ENCODE measurements at regions not wholly inside any gene's neighbourhood (a gene's known extent, or its start where the extent isn't known, plus 50 kb on each side); places are given as distances from the start of the nearest gene placed in this dataset.

DNA sequence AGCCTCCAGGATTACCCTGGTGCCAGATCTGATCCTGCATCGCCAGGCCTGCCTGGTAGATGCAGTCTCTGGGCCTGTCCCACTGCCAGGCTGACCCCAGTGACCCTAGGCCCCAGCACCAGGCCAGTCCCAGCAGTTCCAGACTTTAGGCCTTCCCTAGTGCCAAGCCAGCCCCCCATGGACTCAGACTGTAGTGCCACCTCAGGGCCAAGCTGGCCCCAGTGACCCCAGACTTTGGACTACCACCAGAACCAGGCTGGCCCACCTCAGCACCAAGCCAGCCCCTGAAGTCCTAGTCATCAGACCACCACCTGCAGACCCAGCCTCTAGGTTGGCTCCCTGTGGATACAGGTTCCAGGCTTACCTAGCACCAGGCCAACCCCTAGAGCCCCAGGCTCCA, 142.5 kb downstream of the PJA2 start:
- ChIA-PET CTCF (no interaction called here), POLR2A (no interaction called here)
- Histone ChIP-seq H3K4me3 (ENCODE audit: low read depth in 2 of 2, low read length in 2 of 2) (no peak overlapping the region), H3K4me1 (ENCODE audit: control insufficient read depth, insufficient read depth, low read length) (no peaks in the 10 kb centered on the region), H3K9me3 (ENCODE audit: control insufficient read depth, insufficient read depth, low read depth, low read length) (no peaks in the 10 kb centered on the region), H3K27me3 (ENCODE audit: control insufficient read depth, insufficient read depth, low read length) (no peaks in the 10 kb centered on the region), H3K36me3 (ENCODE audit: control insufficient read depth, insufficient read depth, low read length) (no peaks in the 10 kb centered on the region), H3K27ac (ENCODE audit: low read length) (no peak overlapping the region)
- no peak for DNase-seq (ENCODE audit: low read depth, low spot score)
- intact Hi-C loops (cut with micrococcal nuclease; ENCODE audit: unreplicated experiment) (no loop called here), in situ Hi-C loops (cut with HindIII; ENCODE audit: low pct_unique_long_range_greater_than_20kb, low sequenced_read_pairs) (no loop called here)
- no TSS peak for BruUV-seq (replicated peaks)
- no peak for ATAC-seq
- TF ChIP-seq SIN3A (IDR thresholded peaks at IDR 0.05; ENCODE audit: borderline replicate concordance, insufficient read depth, low read depth, low read length), result no peak
- TF ChIP-seq TCF7L2 (IDR thresholded peaks at IDR 0.05; ENCODE audit: low read depth, low read length), result no peak
- TF ChIP-seq POLR2AphosphoS5 (IDR thresholded peaks at IDR 0.05; ENCODE audit: low read depth, low read length), result no peak
- no peak for TF ChIP-seq CTCF (IDR thresholded peaks at IDR 0.05)
- TF ChIP-seq REST (IDR thresholded peaks at IDR 0.05; ENCODE audit: insufficient read depth in 1 of 2, low read depth in 2 of 2, low read length in 1 of 2), result no peak

DNA sequence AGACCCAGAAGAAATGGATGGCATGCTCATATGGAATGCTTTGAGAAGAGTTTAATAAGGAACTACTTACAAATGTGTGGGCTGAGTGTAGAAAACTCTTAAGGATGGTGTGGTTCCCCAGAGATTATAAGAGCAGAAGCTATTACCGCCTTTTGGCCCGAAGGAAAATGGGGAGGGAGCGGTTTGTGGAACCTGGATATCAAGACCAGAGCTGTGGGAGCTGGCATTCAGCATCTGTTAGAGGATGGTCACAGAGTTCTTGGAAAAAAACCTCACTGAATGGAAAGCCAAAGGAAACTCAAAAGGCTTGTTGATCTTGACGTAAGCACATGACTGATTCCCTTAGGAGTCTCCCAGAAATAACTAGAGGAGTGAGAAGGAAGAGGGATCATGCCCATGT, 151.0 kb downstream of the PJA2 start:
- CTCF ChIA-PET, result no interaction called here
- POLR2A ChIA-PET, result no interaction called here
- no TSS peak for BruUV-seq (replicated peaks)
- no peaks in the 10 kb centered on the region for H3K4me1 ChIP-seq (ENCODE audit: control insufficient read depth, insufficient read depth, low read length)
- H3K4me3 ChIP-seq (ENCODE audit: low read depth in 2 of 2, low read length in 2 of 2), result no peak overlapping the region
- ATAC-seq (no peak), DNase-seq (ENCODE audit: low read depth, low spot score) (no peak)
- H3K27me3 ChIP-seq (ENCODE audit: control insufficient read depth, insufficient read depth, low read length), result peaks cover 2% of the 10 kb centered on the region; the same call in 1 of the 2 replicates
- no peaks in the 10 kb centered on the region; the same call in 1 of the 2 replicates for H3K36me3 ChIP-seq (ENCODE audit: control insufficient read depth, insufficient read depth, low read length)
- in situ Hi-C loops (cut with HindIII; ENCODE audit: low pct_unique_long_range_greater_than_20kb, low sequenced_read_pairs) (no loop called here), intact Hi-C loops (cut with micrococcal nuclease; ENCODE audit: unreplicated experiment) (no loop called here)
- no peaks in the 10 kb centered on the region for H3K9me3 ChIP-seq (ENCODE audit: control insufficient read depth, insufficient read depth, low read depth, low read length)
- H3K27ac ChIP-seq (ENCODE audit: low read length), result no peak overlapping the region
- TF ChIP-seq TCF7L2 (IDR thresholded peaks at IDR 0.05; ENCODE audit: low read depth, low read length), result no peak
- no peak for TF ChIP-seq CTCF (IDR thresholded peaks at IDR 0.05)
- no peak for TF ChIP-seq SIN3A (IDR thresholded peaks at IDR 0.05; ENCODE audit: borderline replicate concordance, insufficient read depth, low read depth, low read length)
- no peak for TF ChIP-seq REST (IDR thresholded peaks at IDR 0.05; ENCODE audit: insufficient read depth in 1 of 2, low read depth in 2 of 2, low read length in 1 of 2)
- TF ChIP-seq POLR2AphosphoS5 (IDR thresholded peaks at IDR 0.05; ENCODE audit: low read depth, low read length), result no peak

Measured in Panc1 (cell line).